Putamen (tissue), 1 donor: ENCODE measurements at regions not wholly inside any gene's neighbourhood (a gene's known extent, or its start where the extent isn't known, plus 50 kb on each side); places are given as distances from the start of the nearest gene placed in this dataset.

Source experiments
- DNase-seq: peaks from one replicate; pipeline ENCODE4 v3.0.0-alpha.2; 2016; ENCODE audit warnings: low spot score

GRCh38 chr15:49751191-49751590 lies 130.3 kb downstream of the DTWD1 start:
- DNase-seq = no peak

- DNase-seq = no peak
Measured at GRCh38 chr15:49751751-49752150, 130.9 kb downstream of the DTWD1 start.

GRCh38 chr15:49752517-49752916 lies 131.7 kb downstream of the DTWD1 start:
- DNase-seq = no peak

- DNase-seq = no peak
Measured at GRCh38 chr15:49758456-49758855, 137.6 kb downstream of the DTWD1 start.

- no peak for DNase-seq
Measured at GRCh38 chr15:49758856-49759255, 138.0 kb downstream of the DTWD1 start.

- DNase-seq = no peak
Measured at GRCh38 chr15:49760749-49761148, 139.9 kb downstream of the DTWD1 start.

- no peak for DNase-seq
Measured at GRCh38 chr15:49769225-49769624, 148.4 kb downstream of the DTWD1 start.

GRCh38 chr15:49789436-49789835 lies 168.6 kb downstream of the DTWD1 start:
- no peak for DNase-seq

- no peak for DNase-seq
Measured at GRCh38 chr15:49793943-49794342, 173.1 kb downstream of the DTWD1 start.

- no peak for DNase-seq
Measured at GRCh38 chr15:49801796-49802195, 180.9 kb downstream of the DTWD1 start.
